Loucy (cell line): ENCODE measurements at regions not wholly inside any gene's neighbourhood (a gene's known extent, or its start where the extent isn't known, plus 50 kb on each side); places are given as distances from the start of the nearest gene placed in this dataset.

Source experiments
- EZH2phosphoT487 ChIP-seq: fragments of 200-600 bp; IDR thresholded peaks from 2 replicates; pipeline ENCODE4 v1.6.1; 2018; ENCODE audit warnings: antibody characterized with exemption, mild to moderate bottlenecking, moderate library complexity, borderline replicate concordance
- TF ChIP-seq, protein P1 (sequence below): fragments of 200-600 bp; sonication (generic); conservative IDR thresholded peaks from 2 replicates; pipeline ENCODE4 v1.5.1; 2014; ENCODE audit warnings: mild to moderate bottlenecking, antibody characterized with exemption, low read length

DNA sequence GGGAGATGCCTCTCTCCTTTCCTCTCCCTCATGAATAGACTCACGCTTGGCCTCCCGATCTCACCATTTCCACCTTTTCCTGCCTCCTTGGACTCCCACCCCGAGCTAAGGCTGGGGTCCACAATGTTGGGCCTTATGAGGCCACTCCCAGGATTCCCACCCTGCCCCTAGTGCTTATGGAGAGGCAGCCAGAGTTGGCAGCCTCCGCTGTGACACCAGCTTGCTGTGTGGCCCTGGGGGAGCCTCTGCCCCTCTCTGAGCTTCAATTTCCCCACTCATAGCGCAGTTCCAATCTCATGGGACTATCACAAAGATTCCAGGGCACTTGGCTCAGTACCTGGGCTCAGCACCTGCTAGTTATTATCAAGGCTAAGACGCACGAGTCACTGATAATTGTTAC lies 118.7 kb upstream of the WNT4 start:
- TF ChIP-seq, protein P1, sequence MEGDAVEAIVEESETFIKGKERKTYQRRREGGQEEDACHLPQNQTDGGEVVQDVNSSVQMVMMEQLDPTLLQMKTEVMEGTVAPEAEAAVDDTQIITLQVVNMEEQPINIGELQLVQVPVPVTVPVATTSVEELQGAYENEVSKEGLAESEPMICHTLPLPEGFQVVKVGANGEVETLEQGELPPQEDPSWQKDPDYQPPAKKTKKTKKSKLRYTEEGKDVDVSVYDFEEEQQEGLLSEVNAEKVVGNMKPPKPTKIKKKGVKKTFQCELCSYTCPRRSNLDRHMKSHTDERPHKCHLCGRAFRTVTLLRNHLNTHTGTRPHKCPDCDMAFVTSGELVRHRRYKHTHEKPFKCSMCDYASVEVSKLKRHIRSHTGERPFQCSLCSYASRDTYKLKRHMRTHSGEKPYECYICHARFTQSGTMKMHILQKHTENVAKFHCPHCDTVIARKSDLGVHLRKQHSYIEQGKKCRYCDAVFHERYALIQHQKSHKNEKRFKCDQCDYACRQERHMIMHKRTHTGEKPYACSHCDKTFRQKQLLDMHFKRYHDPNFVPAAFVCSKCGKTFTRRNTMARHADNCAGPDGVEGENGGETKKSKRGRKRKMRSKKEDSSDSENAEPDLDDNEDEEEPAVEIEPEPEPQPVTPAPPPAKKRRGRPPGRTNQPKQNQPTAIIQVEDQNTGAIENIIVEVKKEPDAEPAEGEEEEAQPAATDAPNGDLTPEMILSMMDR = no peak
- no peak for TF ChIP-seq EZH2phosphoT487
